Lower lobe of right lung (tissue), 2 donors: ENCODE measurements at regions not wholly inside any gene's neighbourhood (a gene's known extent, or its start where the extent isn't known, plus 50 kb on each side); places are given as distances from the start of the nearest gene placed in this dataset.

Experiments
- ATAC-seq, 2 donors: fragments of 200-7000 bp; cut with Tn5 transposase; one replicate each; pipeline ENCODE4 v1.9.1; 2020 to 2022; ENCODE audit warnings: mild to moderate bottlenecking in 2 of 2, moderate library complexity in 2 of 2
- DNase-seq: peaks from one replicate; pipeline ENCODE4 v3.0.0-alpha.2; 2020
- H3K27ac ChIP-seq: fragments of 200-600 bp; one replicate; pipeline ENCODE4 v1.8.0; 2022
- H3K27me3 ChIP-seq: fragments of 200-600 bp; one replicate; pipeline ENCODE4 v1.8.0; 2022; ENCODE audit warnings: low read depth
- H3K36me3 ChIP-seq: fragments of 200-600 bp; one replicate; pipeline ENCODE4 v1.8.0; 2022; ENCODE audit warnings: mild to moderate bottlenecking
- H3K4me1 ChIP-seq: fragments of 200-600 bp; one replicate; pipeline ENCODE4 v1.8.0; 2022
- H3K4me3 ChIP-seq: fragments of 200-600 bp; one replicate; pipeline ENCODE4 v1.8.0; 2022; ENCODE audit warnings: mild to moderate bottlenecking
- H3K9me3 ChIP-seq: fragments of 200-600 bp; one replicate; pipeline ENCODE4 v1.8.0; 2022
- intact Hi-C: fragments of 100-400 bp; cut with DNase I; formaldehyde crosslinking; loops from one replicate; pipeline ENCODE4 v1.11.0; 2022
- TF ChIP-seq, protein P1 (sequence below): fragments of 200-600 bp; IDR thresholded peaks from one replicate; pipeline ENCODE4 v1.8.0; 2022; ENCODE audit warnings: antibody characterized with exemption, mild to moderate bottlenecking
- donor health status: DM: no; HTN: yes; CAD: no; lungs with severe emphysema.

DNA sequence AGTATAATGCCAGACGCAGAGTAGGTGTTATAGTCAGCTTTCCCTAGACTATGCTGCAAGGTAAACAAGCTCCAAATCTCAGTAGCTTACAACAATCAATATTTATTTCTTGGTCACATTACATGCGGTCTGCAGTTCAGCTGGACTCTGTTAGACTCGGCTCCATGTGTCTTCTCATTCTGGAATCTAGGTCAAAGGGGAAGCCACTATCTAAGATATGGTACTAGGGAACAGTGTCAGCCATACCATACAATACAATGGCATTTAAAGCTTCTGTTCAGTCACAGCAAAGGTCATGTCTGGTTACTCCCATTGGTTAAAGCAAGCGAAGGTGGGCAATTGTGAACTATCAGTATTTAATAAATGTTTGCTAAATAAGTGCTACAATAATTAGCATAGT lies 65.3 kb upstream of the SERTM1 start:
- Histone ChIP-seq H3K27ac (no peak overlapping the region), H3K4me1 (no peaks in the 10 kb centered on the region), H3K9me3 (no peaks in the 10 kb centered on the region), H3K27me3 (no peaks in the 10 kb centered on the region), H3K4me3 (no peak overlapping the region), H3K36me3 (no peaks in the 10 kb centered on the region)
- TF ChIP-seq, protein P1, sequence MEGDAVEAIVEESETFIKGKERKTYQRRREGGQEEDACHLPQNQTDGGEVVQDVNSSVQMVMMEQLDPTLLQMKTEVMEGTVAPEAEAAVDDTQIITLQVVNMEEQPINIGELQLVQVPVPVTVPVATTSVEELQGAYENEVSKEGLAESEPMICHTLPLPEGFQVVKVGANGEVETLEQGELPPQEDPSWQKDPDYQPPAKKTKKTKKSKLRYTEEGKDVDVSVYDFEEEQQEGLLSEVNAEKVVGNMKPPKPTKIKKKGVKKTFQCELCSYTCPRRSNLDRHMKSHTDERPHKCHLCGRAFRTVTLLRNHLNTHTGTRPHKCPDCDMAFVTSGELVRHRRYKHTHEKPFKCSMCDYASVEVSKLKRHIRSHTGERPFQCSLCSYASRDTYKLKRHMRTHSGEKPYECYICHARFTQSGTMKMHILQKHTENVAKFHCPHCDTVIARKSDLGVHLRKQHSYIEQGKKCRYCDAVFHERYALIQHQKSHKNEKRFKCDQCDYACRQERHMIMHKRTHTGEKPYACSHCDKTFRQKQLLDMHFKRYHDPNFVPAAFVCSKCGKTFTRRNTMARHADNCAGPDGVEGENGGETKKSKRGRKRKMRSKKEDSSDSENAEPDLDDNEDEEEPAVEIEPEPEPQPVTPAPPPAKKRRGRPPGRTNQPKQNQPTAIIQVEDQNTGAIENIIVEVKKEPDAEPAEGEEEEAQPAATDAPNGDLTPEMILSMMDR: no peak
- intact Hi-C loops: no loop called here
- no peak for DNase-seq
- ATAC-seq: no peak

DNA sequence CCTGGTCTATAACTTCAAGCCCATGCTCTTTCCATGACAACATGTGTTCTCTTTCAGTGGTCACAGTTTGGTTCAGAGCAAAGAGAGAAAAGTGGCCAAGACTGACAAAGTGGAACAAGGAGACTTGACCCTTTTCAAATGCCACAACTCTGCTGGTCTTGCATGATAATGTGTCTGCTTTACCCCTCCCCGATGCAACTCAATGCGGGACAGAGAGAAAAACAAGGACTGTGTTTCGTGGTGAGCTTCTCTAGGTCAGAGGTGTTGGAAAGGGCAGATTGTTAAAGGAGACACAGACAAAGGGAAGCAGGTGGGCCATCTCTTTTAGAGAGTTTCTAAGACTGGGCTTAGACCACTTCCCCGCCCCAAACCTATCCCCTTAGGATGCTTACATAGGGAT lies 61.6 kb upstream of the SERTM1 start:
- ATAC-seq: no peak
- H3K27me3 ChIP-seq: no peaks in the 10 kb centered on the region
- no peaks in the 10 kb centered on the region for H3K36me3 ChIP-seq
- H3K4me1 ChIP-seq: no peaks in the 10 kb centered on the region
- H3K4me3 ChIP-seq: no peak overlapping the region
- intact Hi-C loops: no loop called here
- TF ChIP-seq, protein P1: no peak
- no peak for DNase-seq
- H3K9me3 ChIP-seq: no peaks in the 10 kb centered on the region
- H3K27ac ChIP-seq: no peak overlapping the region

- H3K27ac ChIP-seq: no peak overlapping the region
- peak in 1 of 2 donors; percentile 68 for ATAC-seq
- TF ChIP-seq, protein P1: no peak
- intact Hi-C loops: no loop called here
- no peaks in the 10 kb centered on the region for H3K4me1 ChIP-seq
- no peaks in the 10 kb centered on the region for H3K36me3 ChIP-seq
- no peaks in the 10 kb centered on the region for H3K27me3 ChIP-seq
- H3K9me3 ChIP-seq: no peaks in the 10 kb centered on the region
- DNase-seq: no peak
- H3K4me3 ChIP-seq: no peak overlapping the region
Observed at GRCh38 chr13:36616706-36617105, 57.1 kb upstream of the SERTM1 start.

GRCh38 chr13:36619535-36619934 lies 54.3 kb upstream of the SERTM1 start:
- no peaks in the 10 kb centered on the region for H3K9me3 ChIP-seq
- ATAC-seq (no peak), DNase-seq (no peak)
- H3K4me3 ChIP-seq: no peak overlapping the region
- H3K36me3 ChIP-seq: no peaks in the 10 kb centered on the region
- TF ChIP-seq, protein P1: no peak
- intact Hi-C loops: no loop called here
- H3K27me3 ChIP-seq: no peaks in the 10 kb centered on the region
- no peaks in the 10 kb centered on the region for H3K4me1 ChIP-seq
- H3K27ac ChIP-seq: no peak overlapping the region
